Lung microvascular endothelial cell (primary cell): ENCODE measurements at regions not wholly inside any gene's neighbourhood (a gene's known extent, or its start where the extent isn't known, plus 50 kb on each side); places are given as distances from the start of the nearest gene placed in this dataset.

ENCODE experiments used
- DNase-seq, 2 donors: peaks; one replicate each; pipeline versions ENCODE4 v3.0.0 to v3.0.0-alpha.2; 2010; ENCODE audit warnings: low read depth in 2 of 2

GRCh38 chr2:37543999-37544557 lies 127.4 kb downstream of the CDC42EP3 start:
- DNase-seq: peak in 1 of 2 donors; percentile 14

GRCh38 chr2:37544591-37545031 lies 126.8 kb downstream of the CDC42EP3 start:
- DNase-seq: no peak

GRCh38 chr2:37549598-37549997 lies 121.8 kb downstream of the CDC42EP3 start:
- DNase-seq: no peak

GRCh38 chr2:37550190-37550589 lies 121.3 kb downstream of the CDC42EP3 start:
- DNase-seq: no peak

- no peak for DNase-seq
These were observed 119.7 kb downstream of the CDC42EP3 start for GRCh38 chr2:37551783-37552182.

GRCh38 chr2:37552339-37552738 lies 119.1 kb downstream of the CDC42EP3 start:
- no peak for DNase-seq

GRCh38 chr2:37553411-37554154 lies 117.9 kb downstream of the CDC42EP3 start:
- no peak for DNase-seq

DNA sequence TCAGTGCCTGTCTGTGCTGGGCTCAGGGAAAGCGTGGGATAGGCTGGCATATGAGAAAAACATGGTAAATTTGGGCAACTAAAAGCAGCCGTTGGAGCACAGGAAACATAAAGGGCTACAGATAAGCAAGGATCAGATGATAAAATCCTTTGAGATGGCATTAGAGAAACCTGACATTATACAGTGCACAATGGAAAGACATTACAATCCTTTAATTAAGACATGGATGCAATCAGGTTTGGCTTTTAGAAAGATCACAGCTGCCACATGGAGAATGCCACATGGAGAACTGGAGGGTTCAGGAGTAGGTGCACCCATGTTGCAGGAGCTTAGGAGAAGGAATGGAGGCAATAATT lies 117.3 kb downstream of the CDC42EP3 start:
- DNase-seq: no peak

DNA sequence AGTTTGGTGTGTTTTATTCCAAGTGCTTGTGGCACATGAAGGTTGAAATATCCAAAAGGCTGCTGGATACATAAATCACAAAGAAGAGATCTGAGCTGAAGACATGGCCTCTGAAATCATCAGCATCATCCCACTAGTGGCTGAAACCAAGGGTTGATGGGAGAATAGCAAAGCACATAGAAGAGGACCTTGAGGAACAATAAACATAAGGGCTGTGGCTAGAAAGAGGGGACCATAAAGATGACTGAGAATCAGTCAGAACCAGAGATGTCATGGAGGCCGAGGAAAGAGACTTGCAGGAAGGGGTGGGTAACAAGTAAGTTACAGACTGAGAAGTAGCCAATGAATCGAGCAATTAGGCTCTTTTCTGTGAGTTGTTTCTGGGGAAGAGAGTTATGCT lies 116.8 kb downstream of the CDC42EP3 start:
- no peak for DNase-seq

DNA sequence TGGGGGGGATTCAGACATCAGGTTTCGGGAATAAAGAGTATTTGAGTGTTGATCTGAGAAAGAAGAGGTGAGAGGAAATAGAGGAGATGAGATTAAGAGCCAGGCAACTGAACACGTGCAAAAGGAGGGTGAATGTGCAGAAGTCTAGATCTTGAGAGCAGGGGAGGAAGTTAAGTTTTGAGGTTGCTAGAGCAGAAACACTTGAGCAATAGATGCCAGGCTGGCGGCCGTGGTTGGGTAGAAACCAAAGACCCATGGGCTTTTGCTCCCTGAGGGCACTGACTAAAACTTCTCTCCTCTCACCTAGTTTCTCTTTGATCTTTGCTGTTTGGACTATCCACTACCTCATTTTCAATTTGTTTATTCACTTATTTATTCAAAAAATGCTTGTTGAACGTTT lies 116.0 kb downstream of the CDC42EP3 start:
- no peak for DNase-seq

DNA sequence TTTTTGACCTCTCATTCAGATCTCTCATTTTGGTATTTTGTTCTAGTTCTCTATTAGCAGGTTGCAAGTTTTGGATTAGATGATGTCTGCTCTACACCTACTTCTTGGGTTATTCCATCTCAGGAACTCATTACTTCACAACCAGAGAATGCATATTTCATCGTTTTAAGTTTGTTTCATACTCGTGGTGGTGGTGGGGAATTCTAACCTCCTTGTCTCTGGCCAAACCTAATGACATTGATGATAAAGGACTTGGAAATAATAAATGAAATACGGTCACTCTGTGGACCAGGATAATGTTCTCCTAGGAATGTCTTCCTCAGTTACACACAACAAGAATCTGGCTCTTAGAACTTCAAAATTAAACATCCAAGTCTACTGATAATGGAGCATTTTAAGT lies 115.2 kb downstream of the CDC42EP3 start:
- DNase-seq: no peak

- no peak for DNase-seq
These were observed 112.8 kb downstream of the CDC42EP3 start for GRCh38 chr2:37558623-37559022.

GRCh38 chr2:37560241-37560848 lies 111.1 kb downstream of the CDC42EP3 start:
- no peak for DNase-seq

DNA sequence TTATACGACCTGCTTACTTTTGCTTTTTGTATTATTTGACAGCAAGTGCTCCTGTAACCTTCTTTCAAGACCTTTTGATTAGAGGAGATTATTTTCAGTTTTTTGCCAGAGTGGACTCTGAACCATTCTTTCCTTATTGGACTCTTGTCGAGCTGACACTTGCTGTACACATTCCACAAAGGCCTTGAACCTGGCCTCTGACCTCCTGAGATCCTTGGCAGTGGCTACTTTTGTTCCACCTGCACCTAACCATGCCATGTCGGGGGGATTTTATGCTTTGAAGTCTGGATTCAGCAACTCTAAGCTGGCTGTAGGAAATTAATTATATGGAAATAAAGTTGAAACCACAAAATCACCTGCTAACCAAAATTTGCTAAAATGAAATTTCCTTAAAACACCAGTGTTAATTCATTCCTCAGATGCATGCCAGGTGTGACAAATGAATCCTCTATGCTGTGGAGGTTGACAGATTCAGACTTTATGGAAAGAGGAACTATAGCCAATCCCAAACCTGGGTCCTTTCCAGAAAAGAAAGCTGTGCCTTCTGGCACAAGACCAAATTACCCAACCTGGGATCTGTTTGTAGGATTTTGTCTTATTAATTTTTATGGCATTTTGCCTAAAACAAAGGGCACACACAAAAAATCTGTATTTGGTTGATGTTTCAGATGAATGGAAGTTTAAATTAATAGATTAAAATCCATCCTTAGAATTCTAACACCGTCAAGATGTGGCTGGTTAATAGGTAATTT lies 110.4 kb downstream of the CDC42EP3 start:
- DNase-seq: no peak

DNA sequence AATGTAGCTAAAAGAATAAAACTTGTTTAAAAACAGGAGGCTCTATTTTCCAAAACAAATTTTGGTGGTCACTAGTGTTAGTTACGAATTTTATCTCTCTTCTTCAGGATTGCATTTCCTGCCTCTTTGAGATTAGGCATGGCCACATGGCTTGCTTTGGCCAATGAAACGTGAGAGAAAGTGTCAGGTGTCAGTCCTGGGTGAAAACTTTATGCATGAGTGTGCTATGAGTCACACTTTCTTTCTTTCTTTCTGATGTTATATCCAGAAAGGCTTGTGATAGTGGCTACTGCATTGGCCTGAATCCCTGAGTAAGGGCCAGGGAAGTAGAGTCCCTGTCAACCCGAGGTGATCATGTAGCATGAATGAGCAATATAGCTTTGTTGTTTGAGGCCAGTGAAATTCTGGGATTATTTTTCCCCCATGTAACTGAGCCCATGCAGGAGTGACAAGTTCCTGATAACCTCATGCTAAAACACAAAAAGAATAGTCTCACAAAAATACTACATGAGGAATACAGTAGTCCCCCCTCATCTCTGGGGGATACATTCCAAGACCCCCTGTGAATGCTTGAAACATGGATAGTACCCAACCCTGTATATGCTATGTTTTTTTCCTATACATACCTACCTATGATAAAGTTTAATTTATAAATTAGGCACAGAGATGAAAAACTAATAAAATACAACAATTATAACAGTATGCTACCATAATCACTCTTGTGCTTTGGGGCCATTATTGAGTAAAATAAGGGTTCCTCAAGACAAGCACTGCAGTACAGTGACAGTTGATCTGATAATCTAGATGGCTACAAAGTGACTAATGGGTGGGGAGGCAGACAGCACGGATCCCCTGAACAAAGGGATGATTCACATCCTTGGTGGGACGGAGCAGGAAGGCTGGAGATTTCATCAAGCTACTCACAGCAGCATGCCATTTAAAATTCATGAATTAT lies 109.5 kb downstream of the CDC42EP3 start:
- DNase-seq: peak; percentile 54 to 88

GRCh38 chr2:37563375-37564015 lies 107.9 kb downstream of the CDC42EP3 start:
- no peak for DNase-seq

DNA sequence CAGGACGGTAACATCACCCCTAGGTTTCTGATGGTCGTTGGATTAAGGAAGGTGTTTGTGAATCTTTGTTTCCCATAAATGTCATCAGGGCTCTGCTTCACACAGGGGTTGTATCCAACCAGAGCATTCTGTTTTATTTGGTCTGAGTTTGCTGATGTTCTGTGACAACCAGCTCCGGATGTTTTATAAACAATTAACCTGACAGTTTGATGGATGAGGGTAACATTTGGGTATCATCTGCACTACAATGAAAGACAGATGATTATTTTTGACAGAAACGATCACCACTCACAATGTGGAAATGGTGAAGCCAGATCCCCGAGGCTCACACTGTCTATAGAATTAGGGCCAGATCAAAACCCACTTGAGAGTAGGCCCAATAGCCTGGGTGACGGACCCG lies 107.1 kb downstream of the CDC42EP3 start:
- DNase-seq: no peak

GRCh38 chr2:37566517-37566981 lies 104.9 kb downstream of the CDC42EP3 start:
- peak; percentile 44 to 50 for DNase-seq

DNA sequence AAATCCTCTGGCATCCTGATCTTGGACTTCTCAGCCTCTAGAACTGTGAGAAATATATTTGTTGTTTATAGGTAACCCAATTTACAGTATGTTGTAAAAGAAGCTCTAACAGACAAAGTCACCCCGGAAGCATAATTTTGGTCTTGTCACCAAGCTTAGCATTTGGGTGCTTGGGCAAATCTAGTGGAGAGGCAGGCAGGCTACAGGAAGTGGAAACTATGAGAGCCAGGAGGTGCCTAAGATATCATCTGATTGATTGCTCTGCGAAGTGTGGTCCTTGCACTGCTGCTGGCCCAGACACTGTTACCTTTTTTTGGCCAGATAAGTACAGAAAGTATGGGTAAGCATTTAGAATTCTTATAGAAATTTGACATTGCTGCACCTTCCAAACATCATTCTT lies 102.9 kb downstream of the CDC42EP3 start:
- no peak for DNase-seq

GRCh38 chr2:37569131-37569823 lies 102.2 kb downstream of the CDC42EP3 start:
- DNase-seq: no peak
